Sigmoid colon (tissue), 6 donors: ENCODE measurements at regions not wholly inside any gene's neighbourhood (a gene's known extent, or its start where the extent isn't known, plus 50 kb on each side); places are given as distances from the start of the nearest gene placed in this dataset.

Source experiments
- DNase-seq: peaks from one replicate; pipeline ENCODE4 v3.0.0-alpha.2; 2019
- H3K27ac ChIP-seq, 4 donors: fragments of 200-600 bp; sonication (generic); one replicate each; pipeline ENCODE4 v1.5.1; 2016 to 2019; ENCODE audit warnings: mild to moderate bottlenecking in 1 of 4
- H3K27me3 ChIP-seq, 3 donors: fragments of 200-600 bp; sonication (generic); one replicate each; pipeline ENCODE4 v1.5.1; 2019; ENCODE audit warnings: mild to moderate bottlenecking in 1 of 3
- H3K36me3 ChIP-seq, 4 donors: fragments of 200-600 bp; sonication (generic); one replicate each; pipeline ENCODE4 v1.5.1; 2016 to 2019
- H3K4me1 ChIP-seq, 4 donors: fragments of 200-600 bp; sonication (generic); one replicate each; pipeline ENCODE4 v1.5.1; 2017 to 2019
- H3K4me3 ChIP-seq, 4 donors: fragments of 200-600 bp; sonication (generic); one replicate each; pipeline ENCODE4 v1.5.1; 2017 to 2019; ENCODE audit warnings: mild to moderate bottlenecking in 2 of 4, moderate library complexity in 1 of 4
- H3K9me3 ChIP-seq, 4 donors: fragments of 200-600 bp in 3 of 4; sonication (generic) in 3 of 4; one replicate each; pipeline versions ENCODE4 v1.5.1 to v1.6.1; 2013 to 2019
- EP300 ChIP-seq, 4 donors: sonication (generic); formaldehyde crosslinking; IDR thresholded peaks; one replicate each; pipeline ENCODE4 v1.6.1; 2017; ENCODE audit warnings: antibody characterized with exemption in 4 of 4
- POLR2A ChIP-seq, 2 donors: fragments of 450-650 bp; IDR thresholded peaks; one replicate each; pipeline ENCODE4 v1.6.1; 2016; ENCODE audit warnings: antibody characterized with exemption in 2 of 2, mild to moderate bottlenecking in 2 of 2, moderate library complexity in 2 of 2
- POLR2AphosphoS5 ChIP-seq, 4 donors: sonication (generic); formaldehyde crosslinking; IDR thresholded peaks; one replicate each; pipeline ENCODE4 v1.6.1; 2017; ENCODE audit warnings: antibody characterized with exemption in 4 of 4
- WGBS, 2 donors: extraction: QIAGEN DNeasy Blood & Tissue Kit; methylation state at CpG; one replicate each; pipeline ENCODE4 v1.1.7; 2013; 5-methylcytosine and 5-hydroxymethylcytosine counted together
- intact Hi-C: fragments of 100-400 bp; cut with DNase I; formaldehyde crosslinking; loops from one replicate; pipeline ENCODE4 v1.15.1; 2023
- TF ChIP-seq, protein P1 (sequence below), 4 experiments: fragments of 450-650 bp in 3 of 4; fragments of 200-600 bp in 1 of 4; IDR thresholded peaks; one replicate each; pipeline ENCODE4 v1.5.1; 2016 to 2019; ENCODE audit warnings: antibody characterized with exemption in 4 of 4, mild to moderate bottlenecking in 3 of 4, moderate library complexity in 2 of 4
- donor health status: healthy with polysubstance abuse.
- donor health status: healthy.

DNA sequence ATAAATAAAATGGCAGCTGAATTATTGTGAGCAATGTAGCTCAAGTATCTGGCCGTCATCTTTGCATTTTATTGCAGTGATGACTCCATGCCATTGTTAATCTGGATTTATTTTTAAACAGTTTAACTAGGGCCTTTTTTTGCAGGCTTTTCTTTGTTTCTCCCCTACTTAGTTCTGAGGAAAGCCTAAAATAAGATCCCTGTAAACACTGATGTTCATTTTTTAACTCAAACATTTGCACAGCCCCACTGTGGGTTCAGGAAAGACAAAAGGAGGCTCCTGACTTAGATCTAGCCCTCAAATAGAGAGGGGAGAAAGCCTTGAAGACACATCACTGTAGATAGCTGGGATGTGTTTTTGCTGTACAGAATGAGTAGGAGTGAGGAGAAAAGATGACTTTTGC is 69.2 kb downstream of the PLEKHG1 start:
- Histone ChIP-seq H3K4me3 (no peak overlapping the region), H3K4me1 (peaks cover 0 to 52% (median 41%) of the 10 kb centered on the region in 4 donors), H3K9me3 (no peaks in the 10 kb centered on the region), H3K27ac (peak overlapping the region; percentile 68 to 78 (median 72)), H3K27me3 (no peaks in the 10 kb centered on the region), H3K36me3 (no peaks in the 10 kb centered on the region)
- DNase-seq: no peak
- intact Hi-C loops: no loop called here
- TF ChIP-seq POLR2A (IDR thresholded peaks at IDR 0.05): no peak
- TF ChIP-seq, protein P1, sequence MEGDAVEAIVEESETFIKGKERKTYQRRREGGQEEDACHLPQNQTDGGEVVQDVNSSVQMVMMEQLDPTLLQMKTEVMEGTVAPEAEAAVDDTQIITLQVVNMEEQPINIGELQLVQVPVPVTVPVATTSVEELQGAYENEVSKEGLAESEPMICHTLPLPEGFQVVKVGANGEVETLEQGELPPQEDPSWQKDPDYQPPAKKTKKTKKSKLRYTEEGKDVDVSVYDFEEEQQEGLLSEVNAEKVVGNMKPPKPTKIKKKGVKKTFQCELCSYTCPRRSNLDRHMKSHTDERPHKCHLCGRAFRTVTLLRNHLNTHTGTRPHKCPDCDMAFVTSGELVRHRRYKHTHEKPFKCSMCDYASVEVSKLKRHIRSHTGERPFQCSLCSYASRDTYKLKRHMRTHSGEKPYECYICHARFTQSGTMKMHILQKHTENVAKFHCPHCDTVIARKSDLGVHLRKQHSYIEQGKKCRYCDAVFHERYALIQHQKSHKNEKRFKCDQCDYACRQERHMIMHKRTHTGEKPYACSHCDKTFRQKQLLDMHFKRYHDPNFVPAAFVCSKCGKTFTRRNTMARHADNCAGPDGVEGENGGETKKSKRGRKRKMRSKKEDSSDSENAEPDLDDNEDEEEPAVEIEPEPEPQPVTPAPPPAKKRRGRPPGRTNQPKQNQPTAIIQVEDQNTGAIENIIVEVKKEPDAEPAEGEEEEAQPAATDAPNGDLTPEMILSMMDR (IDR thresholded peaks at IDR 0.05): no peak
- no peak for TF ChIP-seq EP300 (IDR thresholded peaks at IDR 0.05)
- no peak for TF ChIP-seq POLR2AphosphoS5 (IDR thresholded peaks at IDR 0.05)
- WGBS, 2 donors: 12 to 39% methylated on average over 1 of the region's 1 CpG

DNA sequence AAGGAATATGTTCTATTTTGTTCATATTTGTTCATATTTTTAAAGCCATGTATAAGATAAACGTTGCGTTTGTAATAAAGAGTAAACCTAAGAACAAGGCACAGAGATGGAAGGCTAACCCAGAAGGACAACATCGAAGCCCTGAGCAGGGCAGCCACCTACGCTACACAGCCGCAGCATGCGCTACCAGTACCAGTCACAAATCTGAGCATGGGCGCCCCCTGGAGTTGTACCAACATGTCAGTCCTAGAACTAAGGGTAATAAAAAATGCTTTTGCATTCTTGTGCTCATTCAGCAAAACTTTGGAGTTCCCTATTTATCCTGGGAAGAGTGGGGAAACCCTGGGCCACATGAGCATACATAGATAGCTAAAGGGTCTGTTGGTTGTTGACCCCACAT is 70.6 kb downstream of the PLEKHG1 start:
- Histone ChIP-seq H3K4me3 (no peak overlapping the region), H3K36me3 (no peaks in the 10 kb centered on the region), H3K27ac (no peak overlapping the region), H3K9me3 (no peaks in the 10 kb centered on the region), H3K27me3 (no peaks in the 10 kb centered on the region), H3K4me1 (peaks cover 0 to 52% (median 41%) of the 10 kb centered on the region in 4 donors)
- DNase-seq: no peak
- no peak for TF ChIP-seq POLR2AphosphoS5 (IDR thresholded peaks at IDR 0.05)
- TF ChIP-seq EP300 (IDR thresholded peaks at IDR 0.05): no peak
- no peak for TF ChIP-seq POLR2A (IDR thresholded peaks at IDR 0.05)
- TF ChIP-seq, protein P1 (IDR thresholded peaks at IDR 0.05): no peak
- intact Hi-C loops: no loop called here
- WGBS, 2 donors: 96 to 98% methylated on average over 7 of the region's 7 CpGs

DNA sequence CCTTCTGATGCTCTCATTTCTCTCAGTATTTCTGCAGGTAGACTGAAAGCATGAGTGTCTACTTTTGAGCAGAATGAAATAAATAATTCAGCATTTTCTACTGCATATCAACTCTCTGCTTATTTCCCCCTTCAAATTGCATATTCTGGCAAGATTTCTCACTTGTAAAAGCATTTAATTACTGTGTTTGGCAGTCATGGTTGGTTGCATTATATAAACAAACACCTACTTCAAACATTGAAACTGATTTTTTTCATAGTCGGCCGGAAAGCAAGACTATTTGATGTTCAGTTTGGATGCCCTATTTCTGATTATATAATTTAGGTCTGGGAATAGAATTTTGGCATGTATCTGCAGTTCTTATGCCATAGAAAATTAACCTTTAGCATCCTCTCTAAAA is 73.1 kb downstream of the PLEKHG1 start:
- no peak overlapping the region for H3K4me3 ChIP-seq
- 12 to 47% methylated on average over 2 of the region's 2 CpGs for WGBS, 2 donors
- H3K27me3 ChIP-seq: no peaks in the 10 kb centered on the region
- H3K9me3 ChIP-seq: no peaks in the 10 kb centered on the region
- no peak for DNase-seq
- no peaks in the 10 kb centered on the region for H3K36me3 ChIP-seq
- H3K27ac ChIP-seq: no peak overlapping the region
- intact Hi-C loops: no loop called here
- TF ChIP-seq, protein P1 (IDR thresholded peaks at IDR 0.05): no peak
- TF ChIP-seq POLR2A (IDR thresholded peaks at IDR 0.05): no peak
- TF ChIP-seq POLR2AphosphoS5 (IDR thresholded peaks at IDR 0.05): no peak
- no peak for TF ChIP-seq EP300 (IDR thresholded peaks at IDR 0.05)
- peaks cover 0 to 34% (median 30%) of the 10 kb centered on the region in 4 donors for H3K4me1 ChIP-seq

DNA sequence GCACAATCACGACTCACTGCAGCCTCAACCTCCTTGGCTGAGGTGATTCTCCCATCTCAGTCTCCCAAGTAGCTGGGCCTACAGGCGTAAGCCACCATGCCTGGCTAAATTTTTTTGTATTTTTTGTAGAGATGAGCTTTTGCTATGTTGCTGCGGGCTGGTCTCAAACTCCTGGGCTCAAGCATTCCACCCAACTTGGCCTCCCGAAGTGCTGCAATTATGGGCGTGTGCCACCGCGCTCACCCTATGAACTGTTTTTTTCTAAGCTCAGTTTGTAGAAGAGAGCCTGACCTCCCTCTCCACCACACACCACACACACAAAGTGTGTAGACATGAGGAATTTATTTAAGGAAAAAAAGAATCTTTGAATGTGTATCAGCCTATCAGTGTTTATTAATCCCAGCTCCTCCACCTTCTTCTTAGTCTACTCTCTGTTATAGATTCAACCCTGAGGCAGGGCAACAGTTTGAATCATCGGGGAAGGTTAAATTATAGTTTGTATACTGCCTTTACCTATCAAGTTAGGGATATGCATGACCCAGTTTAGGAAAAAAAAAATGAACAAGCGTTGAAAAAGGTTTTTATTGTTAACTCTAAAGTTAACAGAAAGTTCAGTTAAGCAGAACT is 74.1 kb downstream of the PLEKHG1 start:
- TF ChIP-seq, protein P1 (IDR thresholded peaks at IDR 0.05): no peak
- TF ChIP-seq POLR2AphosphoS5 (IDR thresholded peaks at IDR 0.05) (no peak), EP300 (IDR thresholded peaks at IDR 0.05) (no peak), POLR2A (IDR thresholded peaks at IDR 0.05) (no peak)
- WGBS, 2 donors: 24 to 74% methylated on average over 9 of the region's 9 CpGs
- Histone ChIP-seq H3K36me3 (no peaks in the 10 kb centered on the region), H3K4me3 (no peak overlapping the region), H3K27me3 (no peaks in the 10 kb centered on the region), H3K4me1 (peaks cover 0 to 24% (median 19%) of the 10 kb centered on the region in 4 donors), H3K9me3 (no peaks in the 10 kb centered on the region), H3K27ac (no peak overlapping the region)
- no peak for DNase-seq
- intact Hi-C loops: no loop called here

DNA sequence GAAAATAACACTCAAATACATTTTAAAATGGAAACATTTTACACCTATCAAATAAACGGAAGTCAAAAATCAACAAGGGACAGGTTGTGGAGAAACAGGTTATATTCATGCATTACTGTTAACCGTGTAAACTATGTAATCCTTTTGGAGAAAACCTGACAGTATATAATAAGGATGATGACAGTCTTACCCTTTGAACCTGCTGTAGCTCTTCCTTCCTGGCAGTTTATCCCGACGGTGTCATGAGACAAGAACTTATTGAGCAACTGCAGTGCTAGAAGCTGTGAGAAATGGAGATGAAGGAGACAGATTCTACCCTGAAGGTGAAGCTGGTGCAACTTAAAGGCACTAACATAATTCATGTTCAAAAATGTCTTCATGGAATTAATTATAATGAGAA is 76.7 kb downstream of the PLEKHG1 start:
- TF ChIP-seq POLR2AphosphoS5 (IDR thresholded peaks at IDR 0.05) (no peak), POLR2A (IDR thresholded peaks at IDR 0.05) (no peak), EP300 (IDR thresholded peaks at IDR 0.05) (no peak)
- TF ChIP-seq, protein P1 (IDR thresholded peaks at IDR 0.05): no peak
- H3K27ac ChIP-seq: no peak overlapping the region
- DNase-seq: no peak
- H3K36me3 ChIP-seq: no peaks in the 10 kb centered on the region
- H3K9me3 ChIP-seq: no peaks in the 10 kb centered on the region
- no peaks in the 10 kb centered on the region for H3K27me3 ChIP-seq
- peaks cover 0 to 13% (median 11%) of the 10 kb centered on the region in 4 donors for H3K4me1 ChIP-seq
- intact Hi-C loops: no loop called here
- H3K4me3 ChIP-seq: no peak overlapping the region
- 39 to 66% methylated on average over 4 of the region's 4 CpGs for WGBS, 2 donors
